Stimulated activated effector memory CD8-positive, alpha-beta T cell treated with anti-CD3 and anti-CD28 coated beads, Interleukin-12 subunit alpha, Interleukin-12 subunit beta, amount 100 ng/mL, for 72 hours (primary cell): ENCODE measurements at regions not wholly inside any gene's neighbourhood (a gene's known extent, or its start where the extent isn't known, plus 50 kb on each side); places are given as distances from the start of the nearest gene placed in this dataset.
"Not testable (repeated sequence)": the region's sequence is repeated elsewhere in the genome, so short reads cannot be mapped to it uniquely, and the experiment has no call there.

Experiments
- ATAC-seq: fragments of 150-1000 bp; cut with Tn5 transposase; 2 replicates; pipeline ENCODE4 v1.10.0; 2021
- DNase-seq, 2 donors: peaks; one replicate each; pipeline ENCODE4 v3.0.0; 2021 to 2022; ENCODE audit warnings: low spot score in 2 of 2
- H3K27ac Mint-ChIP-seq: one replicate; pipeline ENCODE4 v1.8.0; 2022; ENCODE audit warnings: mild to moderate bottlenecking, mixed read lengths
- H3K36me3 Mint-ChIP-seq: one replicate; pipeline ENCODE4 v1.8.0; 2022; ENCODE audit warnings: mild to moderate bottlenecking, mixed read lengths
- H3K4me1 Mint-ChIP-seq: one replicate; pipeline ENCODE4 v1.8.0; 2022; ENCODE audit warnings: mixed read lengths
- H3K4me3 Mint-ChIP-seq: one replicate; pipeline ENCODE4 v1.8.0; 2022; ENCODE audit warnings: mild to moderate bottlenecking, mixed read lengths
- H3K9me3 Mint-ChIP-seq: one replicate; pipeline ENCODE4 v1.8.0; 2022; ENCODE audit warnings: mixed read lengths

DNA sequence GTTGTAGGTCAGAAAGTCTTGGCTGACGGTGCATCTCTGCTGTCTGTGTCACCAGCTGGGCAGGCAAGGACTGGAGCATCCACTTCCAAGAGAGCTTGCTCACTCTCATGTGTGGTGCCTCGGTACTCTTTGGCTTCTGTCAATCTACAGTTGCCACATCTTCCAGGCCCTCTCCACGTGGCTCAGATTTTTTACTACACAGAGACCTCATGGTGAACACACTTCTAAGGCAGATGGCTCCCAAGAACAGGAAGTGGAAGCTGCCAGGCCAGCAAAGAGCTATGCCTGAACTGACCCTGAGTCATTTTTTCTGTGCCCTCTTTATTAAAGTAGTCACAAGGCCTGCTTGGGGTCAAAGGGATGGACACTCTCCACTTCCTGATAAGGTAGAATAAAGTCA, 351.5 kb upstream of the AUTS2 start:
- no peak for ATAC-seq
- H3K4me3 Mint-ChIP-seq = no peak overlapping the region
- H3K9me3 Mint-ChIP-seq = peaks cover 6% of the 10 kb centered on the region
- DNase-seq = no peak
- H3K36me3 Mint-ChIP-seq = no peaks in the 10 kb centered on the region
- H3K4me1 Mint-ChIP-seq = no peaks in the 10 kb centered on the region
- H3K27ac Mint-ChIP-seq = no peak overlapping the region

DNA sequence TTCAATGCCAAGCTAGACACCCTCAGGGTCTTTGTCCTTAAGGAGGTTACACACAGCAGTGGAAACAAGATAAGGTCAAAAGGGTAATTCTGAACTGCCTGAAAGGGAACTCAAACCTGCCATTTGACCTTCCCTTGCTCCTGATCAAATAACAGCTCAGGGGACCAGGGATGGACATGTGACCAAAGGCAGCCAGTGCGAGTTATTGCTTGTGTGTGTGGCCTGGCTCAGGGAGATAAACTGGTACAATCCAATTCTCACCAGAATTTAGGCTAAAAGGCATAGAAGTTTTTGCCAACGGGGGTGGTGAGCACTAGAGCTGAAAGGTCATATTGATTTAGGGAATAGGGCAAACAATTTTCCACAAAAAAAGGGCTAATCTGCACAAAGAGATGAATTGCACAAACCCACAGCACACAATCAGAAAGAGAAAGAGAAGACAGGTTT, 349.9 kb upstream of the AUTS2 start:
- H3K4me3 Mint-ChIP-seq, ATAC-seq, H3K36me3 Mint-ChIP-seq, H3K9me3 Mint-ChIP-seq, DNase-seq, H3K27ac Mint-ChIP-seq, H3K4me1 Mint-ChIP-seq: not testable (repeated sequence)

GRCh38 chr7:69250958-69251357, 347.3 kb upstream of the AUTS2 start:
- Mint-ChIP-seq H3K4me3 (no peak overlapping the region), H3K27ac (no peak overlapping the region), H3K36me3 (no peaks in the 10 kb centered on the region)

DNA sequence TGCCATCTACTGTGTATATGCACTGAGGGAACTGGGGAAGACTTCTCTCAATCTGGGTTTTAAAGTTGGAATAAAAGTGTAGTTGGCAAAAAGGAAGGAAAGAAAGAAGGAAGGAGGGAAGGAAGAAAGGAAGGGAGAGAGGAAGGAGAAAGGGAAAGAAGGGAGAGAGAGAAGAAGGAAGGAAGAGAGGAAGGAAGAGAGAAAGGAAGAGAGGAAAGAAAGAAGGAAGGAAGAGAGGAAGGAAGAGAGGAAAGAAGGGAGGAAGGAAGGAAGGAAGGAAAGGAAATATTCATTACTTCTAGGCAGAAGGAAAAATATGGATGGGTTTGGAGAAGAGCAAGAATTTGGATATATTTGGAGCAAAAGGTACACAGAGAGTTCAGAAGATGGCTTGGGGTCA, 343.6 kb upstream of the AUTS2 start:
- H3K27ac Mint-ChIP-seq = no peak overlapping the region
- no peaks in the 10 kb centered on the region for H3K36me3 Mint-ChIP-seq
- H3K4me1 Mint-ChIP-seq = no peaks in the 10 kb centered on the region
- H3K9me3 Mint-ChIP-seq = peaks cover 18% of the 10 kb centered on the region
- DNase-seq (no peak), ATAC-seq (no peak)
- no peak overlapping the region for H3K4me3 Mint-ChIP-seq

More at GRCh38 chr7:69250958-69251357, 347.3 kb upstream of the AUTS2 start:
- DNase-seq (no peak), ATAC-seq (no peak)
- no peaks in the 10 kb centered on the region for H3K4me1 Mint-ChIP-seq
- peaks cover 12% of the 10 kb centered on the region for H3K9me3 Mint-ChIP-seq

DNA sequence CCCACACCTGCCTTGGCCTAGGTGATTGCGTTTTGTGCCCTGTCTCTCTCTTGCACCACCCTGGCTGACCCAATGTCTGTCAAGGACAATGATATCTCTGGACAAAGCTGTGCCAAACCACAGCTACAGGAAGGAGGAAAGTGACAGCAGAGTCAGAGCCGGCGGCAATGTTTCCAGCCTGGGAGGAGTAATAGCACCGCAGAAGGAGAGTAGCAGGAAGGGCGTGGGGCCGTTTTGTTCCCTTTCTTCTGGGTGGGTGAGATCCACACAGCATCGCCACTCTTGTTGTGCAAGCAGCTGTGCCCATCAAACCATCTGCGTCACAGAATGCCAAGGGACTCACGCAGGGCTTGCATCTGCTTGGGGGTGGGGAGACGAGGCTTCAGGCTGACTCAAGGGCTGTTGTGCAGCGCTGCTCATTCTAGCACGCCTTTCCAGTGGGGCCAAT, 341.6 kb upstream of the AUTS2 start:
- H3K36me3 Mint-ChIP-seq = no peaks in the 10 kb centered on the region
- no peak for ATAC-seq
- H3K27ac Mint-ChIP-seq = no peak overlapping the region
- H3K4me3 Mint-ChIP-seq = no peak overlapping the region
- DNase-seq = no peak
- H3K4me1 Mint-ChIP-seq = no peaks in the 10 kb centered on the region
- H3K9me3 Mint-ChIP-seq = peaks cover 12% of the 10 kb centered on the region

DNA sequence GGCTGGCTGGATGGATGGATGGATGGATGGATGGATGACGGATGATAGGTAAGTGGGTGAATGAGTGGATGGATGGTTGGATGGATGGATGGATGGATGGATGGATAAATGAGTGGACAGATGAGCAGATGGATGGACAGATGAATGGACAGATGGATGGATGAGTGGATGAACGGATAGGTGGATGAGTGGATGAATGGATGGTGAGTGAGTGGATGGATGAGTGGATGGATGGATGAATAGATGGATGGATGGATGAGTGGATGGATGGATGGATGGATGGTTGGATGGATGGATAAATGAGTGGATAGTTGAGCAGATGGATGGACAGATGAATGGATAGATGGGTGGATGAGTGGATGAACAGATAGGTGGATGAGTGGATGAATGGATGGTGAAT, 340.7 kb upstream of the AUTS2 start:
- peaks cover 12% of the 10 kb centered on the region for H3K9me3 Mint-ChIP-seq
- H3K27ac Mint-ChIP-seq = no peak overlapping the region
- H3K36me3 Mint-ChIP-seq = no peaks in the 10 kb centered on the region
- no peak for ATAC-seq
- no peak for DNase-seq
- no peaks in the 10 kb centered on the region for H3K4me1 Mint-ChIP-seq
- H3K4me3 Mint-ChIP-seq = no peak overlapping the region

DNA sequence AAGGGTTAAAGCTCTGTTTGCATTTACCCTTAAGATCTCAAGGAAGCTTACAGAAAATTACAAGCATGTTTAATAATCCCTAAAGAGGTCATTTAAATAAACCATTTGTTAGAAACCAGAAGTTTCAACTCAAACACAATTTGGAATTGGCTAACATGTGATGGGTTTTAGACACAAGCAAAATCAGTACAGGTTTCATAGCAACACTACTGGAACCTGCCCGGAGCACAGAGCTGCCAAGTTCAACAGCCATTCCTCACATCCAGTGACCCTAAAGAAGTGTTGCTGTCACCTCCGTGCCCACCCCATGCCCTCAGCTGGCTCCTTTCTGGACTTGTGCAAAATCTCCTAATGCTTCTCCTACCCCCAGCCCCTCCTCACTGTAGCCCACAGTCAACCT, 338.8 kb upstream of the AUTS2 start:
- DNase-seq (no peak), ATAC-seq (no peak)
- Mint-ChIP-seq H3K4me1 (no peaks in the 10 kb centered on the region), H3K9me3 (peaks cover 8% of the 10 kb centered on the region), H3K27ac (no peak overlapping the region), H3K36me3 (no peaks in the 10 kb centered on the region), H3K4me3 (no peak overlapping the region)

- DNase-seq (no peak), ATAC-seq (no peak)
- Mint-ChIP-seq H3K27ac (no peak overlapping the region), H3K9me3 (peaks cover 6% of the 10 kb centered on the region), H3K4me1 (no peaks in the 10 kb centered on the region), H3K36me3 (no peaks in the 10 kb centered on the region), H3K4me3 (no peak overlapping the region)
Measured at GRCh38 chr7:69260023-69260422, 338.3 kb upstream of the AUTS2 start.

- ATAC-seq = no peak
Measured at GRCh38 chr7:69263550-69263949, 334.7 kb upstream of the AUTS2 start.

DNA sequence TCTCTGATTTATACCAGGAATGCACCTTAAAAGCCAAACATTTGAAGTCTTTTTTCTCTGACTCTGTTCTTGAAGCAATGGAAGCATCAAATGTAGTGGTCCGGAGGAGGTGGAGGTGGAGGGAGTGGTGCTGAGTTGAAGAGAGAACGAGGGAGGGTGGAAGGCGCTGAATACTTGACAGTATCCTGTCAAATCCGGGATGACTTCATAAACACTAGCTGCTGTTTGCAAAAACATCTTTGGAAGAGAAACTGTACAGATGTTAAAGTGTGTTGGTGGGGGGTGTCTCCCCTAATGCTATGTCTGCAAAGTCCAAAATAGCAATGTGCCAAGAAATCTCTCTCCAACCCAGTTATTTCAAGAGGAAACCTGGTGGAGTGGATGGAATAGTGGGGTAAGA, 328.5 kb upstream of the AUTS2 start:
- ATAC-seq = no peak
- H3K36me3 Mint-ChIP-seq = no peaks in the 10 kb centered on the region
- H3K4me1 Mint-ChIP-seq = no peaks in the 10 kb centered on the region

More at GRCh38 chr7:69263550-69263949, 334.7 kb upstream of the AUTS2 start:
- Mint-ChIP-seq H3K4me1 (no peaks in the 10 kb centered on the region), H3K9me3 (no peaks in the 10 kb centered on the region), H3K27ac (no peak overlapping the region), H3K4me3 (no peak overlapping the region), H3K36me3 (no peaks in the 10 kb centered on the region)
- DNase-seq = no peak

DNA sequence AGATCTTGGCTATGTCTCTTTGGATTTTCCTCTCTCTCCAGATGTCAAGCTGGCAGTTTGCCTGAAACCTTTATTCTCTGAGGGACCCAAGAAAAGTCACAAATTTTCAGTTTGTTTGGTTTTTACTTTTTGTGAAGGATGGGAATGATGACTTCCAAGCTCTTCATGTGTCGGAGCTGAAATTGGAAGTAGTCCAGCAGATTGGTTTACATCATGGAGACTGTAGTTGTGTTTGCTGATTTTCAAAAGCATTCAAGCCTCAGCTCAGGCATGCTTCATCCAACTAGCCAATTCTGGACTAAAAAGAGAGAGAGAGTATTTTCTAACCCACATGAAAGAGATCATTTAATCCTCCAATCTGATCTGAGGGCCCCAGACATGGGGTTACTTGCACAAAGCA, 326.2 kb upstream of the AUTS2 start:
- Mint-ChIP-seq H3K9me3 (no peaks in the 10 kb centered on the region), H3K27ac (no peak overlapping the region)
- ATAC-seq = no peak

More for the DNA sequence above, 328.5 kb upstream of the AUTS2 start:
- no peak for DNase-seq
- Mint-ChIP-seq H3K27ac (no peak overlapping the region), H3K4me3 (no peak overlapping the region), H3K9me3 (no peaks in the 10 kb centered on the region)

GRCh38 chr7:69276011-69276729, 322.1 kb upstream of the AUTS2 start:
- no peak for ATAC-seq
- no peaks in the 10 kb centered on the region for H3K36me3 Mint-ChIP-seq
- DNase-seq = no peak
- no peak overlapping the region for H3K4me3 Mint-ChIP-seq
- peaks cover 2% of the 10 kb centered on the region for H3K9me3 Mint-ChIP-seq
- no peaks in the 10 kb centered on the region for H3K4me1 Mint-ChIP-seq
- H3K27ac Mint-ChIP-seq = no peak overlapping the region

More for the DNA sequence above, 326.2 kb upstream of the AUTS2 start:
- no peak overlapping the region for H3K4me3 Mint-ChIP-seq
- H3K36me3 Mint-ChIP-seq = no peaks in the 10 kb centered on the region
- no peaks in the 10 kb centered on the region for H3K4me1 Mint-ChIP-seq
- DNase-seq = no peak

- Mint-ChIP-seq H3K4me1 (no peaks in the 10 kb centered on the region), H3K9me3 (peaks cover 5% of the 10 kb centered on the region), H3K27ac (no peak overlapping the region), H3K36me3 (no peaks in the 10 kb centered on the region), H3K4me3 (no peak overlapping the region)
- DNase-seq (no peak), ATAC-seq (no peak)
Measured at GRCh38 chr7:69277366-69277765, 320.9 kb upstream of the AUTS2 start.

DNA sequence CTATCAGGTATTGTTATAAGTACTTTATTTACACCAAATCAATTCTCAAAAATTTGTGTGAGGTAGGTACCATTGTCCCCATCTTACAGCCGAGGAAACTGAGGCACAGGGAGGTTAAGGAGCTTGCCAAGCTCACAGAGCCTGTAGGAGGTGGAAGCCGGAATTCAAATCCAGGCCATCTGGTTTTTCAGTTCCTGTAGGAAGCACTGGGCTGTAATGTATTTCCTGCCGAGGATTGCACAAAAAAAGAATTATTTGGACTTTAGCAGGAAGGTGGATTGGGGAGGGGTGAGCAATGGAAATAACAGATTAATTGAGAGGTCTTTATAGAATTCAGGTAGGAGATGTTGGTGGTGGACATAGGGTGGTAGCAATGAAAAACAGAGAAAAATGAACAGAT, 315.3 kb upstream of the AUTS2 start:
- Mint-ChIP-seq H3K36me3 (no peaks in the 10 kb centered on the region), H3K4me3 (no peak overlapping the region), H3K27ac (no peak overlapping the region), H3K4me1 (no peaks in the 10 kb centered on the region), H3K9me3 (peaks cover 9% of the 10 kb centered on the region)
- DNase-seq (no peak), ATAC-seq (no peak)

GRCh38 chr7:69283421-69283820, 314.9 kb upstream of the AUTS2 start:
- DNase-seq = no peak
- H3K4me1 Mint-ChIP-seq = no peaks in the 10 kb centered on the region
- ATAC-seq = no peak
- H3K4me3 Mint-ChIP-seq = no peak overlapping the region
- H3K27ac Mint-ChIP-seq = no peak overlapping the region
- H3K36me3 Mint-ChIP-seq = no peaks in the 10 kb centered on the region
- peaks cover 9% of the 10 kb centered on the region for H3K9me3 Mint-ChIP-seq

- Mint-ChIP-seq H3K9me3 (peaks cover 7% of the 10 kb centered on the region), H3K4me1 (no peaks in the 10 kb centered on the region), H3K27ac (no peak overlapping the region), H3K4me3 (no peak overlapping the region), H3K36me3 (no peaks in the 10 kb centered on the region)
- DNase-seq (no peak), ATAC-seq (no peak)
Measured at GRCh38 chr7:69285854-69286253, 312.4 kb upstream of the AUTS2 start.
